ENCODE measurements at regions not wholly inside any gene's neighbourhood (a gene's known extent, or its start where the extent isn't known, plus 50 kb on each side); places are given as distances from the start of the nearest gene placed in this dataset.

GRCh38 chr4:167555338-167556022, 321.2 kb upstream of the SPOCK3 start:
- no peak for DNase-seq (ENCODE audit: low read depth)
- Histone ChIP-seq H3K27me3 (ENCODE audit: control insufficient read depth, insufficient read depth, low read length) (no peaks in the 10 kb centered on the region), H3K36me3 (ENCODE audit: control insufficient read depth, insufficient read depth, low read length) (no peaks in the 10 kb centered on the region), H3K4me3 (ENCODE audit: low read depth, low read length) (no peak overlapping the region)
- CTCF ChIA-PET = no interaction called here
- POLR2A ChIA-PET = no interaction called here
- no peak for TF ChIP-seq CTCF (IDR thresholded peaks at IDR 0.05; ENCODE audit: insufficient read depth, low read depth, low read length)

GRCh38 chr4:167578906-167579305, 344.6 kb upstream of the SPOCK3 start:
- Histone ChIP-seq H3K4me3 (ENCODE audit: low read depth, low read length) (no peak overlapping the region), H3K27me3 (ENCODE audit: control insufficient read depth, insufficient read depth, low read length) (no peaks in the 10 kb centered on the region), H3K36me3 (ENCODE audit: control insufficient read depth, insufficient read depth, low read length) (no peaks in the 10 kb centered on the region)
- DNase-seq (ENCODE audit: low read depth) = no peak
- ChIA-PET CTCF (no interaction called here), POLR2A (no interaction called here)
- TF ChIP-seq CTCF (IDR thresholded peaks at IDR 0.05; ENCODE audit: insufficient read depth, low read depth, low read length) = no peak

DNA sequence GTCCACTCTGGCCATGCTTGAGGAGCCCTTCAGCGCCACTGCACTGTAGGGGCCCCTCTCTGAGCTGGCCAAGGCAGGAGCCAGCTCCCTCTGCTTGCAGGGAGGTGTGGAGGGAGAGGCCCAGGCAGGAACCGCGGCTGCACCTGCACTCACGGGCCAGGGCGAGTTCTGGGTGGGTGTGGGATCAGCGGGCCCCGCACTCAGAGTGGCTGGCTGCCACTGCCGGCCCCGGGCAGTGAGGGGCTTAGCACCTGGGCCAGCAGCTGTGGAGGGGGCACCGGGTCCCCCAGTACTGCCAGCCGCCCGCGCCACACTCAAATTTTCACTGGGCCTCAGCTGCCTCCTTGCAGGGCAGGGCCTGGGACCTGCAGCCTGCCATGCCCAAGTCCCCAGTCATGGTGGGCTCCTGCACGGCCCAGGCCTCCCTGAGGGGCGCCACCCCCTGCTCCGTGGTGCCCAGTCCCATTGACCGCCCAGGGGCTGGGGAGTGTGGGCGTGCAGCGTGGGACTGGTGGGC, 347.2 kb upstream of the SPOCK3 start:
- no peaks in the 10 kb centered on the region for H3K27me3 ChIP-seq (ENCODE audit: control insufficient read depth, insufficient read depth, low read length)
- no peak overlapping the region for H3K4me3 ChIP-seq (ENCODE audit: low read depth, low read length)
- DNase-seq (ENCODE audit: low read depth) = no peak
- H3K36me3 ChIP-seq (ENCODE audit: control insufficient read depth, insufficient read depth, low read length) = no peaks in the 10 kb centered on the region
- CTCF ChIA-PET = no interaction called here
- TF ChIP-seq CTCF (IDR thresholded peaks at IDR 0.05; ENCODE audit: insufficient read depth, low read depth, low read length) = no peak
- POLR2A ChIA-PET = no interaction called here

DNA sequence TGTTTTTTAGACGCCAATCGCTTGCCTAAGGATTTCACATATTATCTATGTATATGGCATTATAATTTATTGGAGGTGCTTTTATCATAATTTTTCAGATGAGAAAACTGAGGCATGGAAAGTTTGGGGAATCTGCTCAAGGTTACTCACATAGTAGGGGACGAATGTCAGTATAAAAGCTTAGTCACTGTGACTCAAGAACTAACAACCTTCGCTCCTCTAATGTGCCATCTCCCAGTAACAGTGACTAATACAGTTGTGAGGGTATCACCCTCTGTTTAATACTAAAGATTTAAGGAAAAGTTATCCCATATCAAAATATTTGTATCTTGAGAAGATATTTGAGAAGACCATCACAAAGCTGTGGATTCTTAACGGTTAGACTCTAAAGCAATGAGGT, 353.1 kb upstream of the SPOCK3 start:
- Histone ChIP-seq H3K36me3 (ENCODE audit: control insufficient read depth, insufficient read depth, low read length) (no peaks in the 10 kb centered on the region), H3K27me3 (ENCODE audit: control insufficient read depth, insufficient read depth, low read length) (no peaks in the 10 kb centered on the region), H3K4me3 (ENCODE audit: low read depth, low read length) (no peak overlapping the region)
- POLR2A ChIA-PET = no interaction called here
- no peak for DNase-seq (ENCODE audit: low read depth)
- TF ChIP-seq CTCF (IDR thresholded peaks at IDR 0.05; ENCODE audit: insufficient read depth, low read depth, low read length) = no peak
- CTCF ChIA-PET = no interaction called here

DNA sequence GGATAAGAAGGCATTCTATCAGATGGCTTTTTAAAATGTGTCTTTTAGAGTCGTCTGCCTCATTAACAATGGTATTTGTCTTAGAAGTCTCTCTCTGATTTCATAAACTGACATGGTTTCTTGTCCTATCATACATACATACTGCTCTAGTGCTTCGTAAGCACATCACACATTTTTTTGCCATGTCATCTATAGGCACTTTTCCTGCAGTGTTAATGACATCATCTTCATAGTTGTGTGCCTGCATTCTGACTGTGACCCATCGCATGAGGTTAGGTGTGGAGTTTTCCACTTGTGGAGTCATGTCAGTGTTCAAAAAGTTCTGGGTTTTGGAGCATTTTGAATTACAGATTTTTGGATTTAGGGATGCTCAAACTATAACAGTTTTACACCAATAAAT, 361.6 kb upstream of the SPOCK3 start:
- CTCF ChIA-PET = no interaction called here
- POLR2A ChIA-PET = no interaction called here
- no peak overlapping the region for H3K4me3 ChIP-seq (ENCODE audit: low read depth, low read length)
- DNase-seq (ENCODE audit: low read depth) = no peak
- H3K36me3 ChIP-seq (ENCODE audit: control insufficient read depth, insufficient read depth, low read length) = no peaks in the 10 kb centered on the region
- no peak for TF ChIP-seq CTCF (IDR thresholded peaks at IDR 0.05; ENCODE audit: insufficient read depth, low read depth, low read length)
- H3K27me3 ChIP-seq (ENCODE audit: control insufficient read depth, insufficient read depth, low read length) = no peaks in the 10 kb centered on the region

All from BJ (cell line).